ENCODE measurements at regions not wholly inside any gene's neighbourhood (a gene's known extent, or its start where the extent isn't known, plus 50 kb on each side); places are given as distances from the start of the nearest gene placed in this dataset.
A peak's percentile ranks its signal among the peaks of the same experiment; 100 is the strongest.

- H3K4me3 ChIP-seq: no peak overlapping the region
- H3K4me1 ChIP-seq (ENCODE audit: control insufficient read depth in 5 of 5, insufficient read depth in 5 of 5, low read length in 5 of 5): peaks cover 0 to 6% (median 0%) of the 10 kb centered on the region in 5 donors
- no peak overlapping the region for H3K9ac ChIP-seq (ENCODE audit: insufficient read depth in 1 of 2, low read length in 2 of 2)
- peaks cover 0 to 3% (median 0%) of the 10 kb centered on the region in 4 donors for H3K9me3 ChIP-seq (ENCODE audit: control insufficient read depth in 4 of 4, insufficient read depth in 3 of 4, low read length in 3 of 4)
- H3K36me3 ChIP-seq (ENCODE audit: control insufficient read depth in 4 of 4, insufficient read depth in 4 of 4, low read length in 4 of 4): no peaks in the 10 kb centered on the region
- no peak for DNase-seq
- no peak for ATAC-seq (ENCODE audit: insufficient read depth, low FRiP score)
- H3K27me3 ChIP-seq (ENCODE audit: control insufficient read depth in 3 of 3, insufficient read depth in 3 of 3, low read length in 2 of 3): peaks cover 0 to 17% (median 4%) of the 10 kb centered on the region in 3 donors
- WGBS, 2 donors: 72 to 73% methylated on average over 5 of the region's 5 CpGs
- H3K27ac ChIP-seq (ENCODE audit: low read depth in 1 of 2, low read length in 1 of 2): no peak overlapping the region
- TF ChIP-seq CTCF (IDR thresholded peaks at IDR 0.05; ENCODE audit: control extremely low read depth, extremely low read depth): no peak
Measured at GRCh38 chr5:174315471-174315870, 270.0 kb downstream of the NSG2 start.

GRCh38 chr5:174315871-174316270 is 270.4 kb downstream of the NSG2 start:
- no peaks in the 10 kb centered on the region for H3K36me3 ChIP-seq (ENCODE audit: control insufficient read depth in 4 of 4, insufficient read depth in 4 of 4, low read length in 4 of 4)
- 89 to 91% methylated on average over 17 of the region's 17 CpGs for WGBS, 2 donors
- no peak overlapping the region for H3K9ac ChIP-seq (ENCODE audit: insufficient read depth in 1 of 2, low read length in 2 of 2)
- ATAC-seq (ENCODE audit: insufficient read depth, low FRiP score) (no peak), DNase-seq (peak in 1 of 3 donors; percentile 12)
- H3K27me3 ChIP-seq (ENCODE audit: control insufficient read depth in 3 of 3, insufficient read depth in 3 of 3, low read length in 2 of 3): peaks cover 0 to 17% (median 4%) of the 10 kb centered on the region in 3 donors
- TF ChIP-seq CTCF (IDR thresholded peaks at IDR 0.05; ENCODE audit: control extremely low read depth, extremely low read depth): no peak
- no peak overlapping the region for H3K27ac ChIP-seq (ENCODE audit: low read depth in 1 of 2, low read length in 1 of 2)
- H3K4me3 ChIP-seq: no peak overlapping the region
- peaks cover 0 to 6% (median 0%) of the 10 kb centered on the region in 5 donors for H3K4me1 ChIP-seq (ENCODE audit: control insufficient read depth in 5 of 5, insufficient read depth in 5 of 5, low read length in 5 of 5)
- peaks cover 0 to 3% (median 0%) of the 10 kb centered on the region in 4 donors for H3K9me3 ChIP-seq (ENCODE audit: control insufficient read depth in 4 of 4, insufficient read depth in 3 of 4, low read length in 3 of 4)

- no peak overlapping the region for H3K4me3 ChIP-seq
- ATAC-seq (ENCODE audit: insufficient read depth, low FRiP score) (no peak), DNase-seq (no peak)
- H3K9ac ChIP-seq (ENCODE audit: insufficient read depth in 1 of 2, low read length in 2 of 2): no peak overlapping the region
- 87 to 90% methylated on average over 6 of the region's 6 CpGs for WGBS, 2 donors
- no peak for TF ChIP-seq CTCF (IDR thresholded peaks at IDR 0.05; ENCODE audit: control extremely low read depth, extremely low read depth)
- H3K9me3 ChIP-seq (ENCODE audit: control insufficient read depth in 4 of 4, insufficient read depth in 3 of 4, low read length in 3 of 4): peaks cover 0 to 3% (median 0%) of the 10 kb centered on the region in 4 donors
- no peak overlapping the region for H3K27ac ChIP-seq (ENCODE audit: low read depth in 1 of 2, low read length in 1 of 2)
- no peaks in the 10 kb centered on the region for H3K36me3 ChIP-seq (ENCODE audit: control insufficient read depth in 4 of 4, insufficient read depth in 4 of 4, low read length in 4 of 4)
- H3K4me1 ChIP-seq (ENCODE audit: control insufficient read depth in 5 of 5, insufficient read depth in 5 of 5, low read length in 5 of 5): peaks cover 0 to 6% (median 0%) of the 10 kb centered on the region in 5 donors
- peaks cover 0 to 17% (median 4%) of the 10 kb centered on the region in 3 donors for H3K27me3 ChIP-seq (ENCODE audit: control insufficient read depth in 3 of 3, insufficient read depth in 3 of 3, low read length in 2 of 3)
Measured at GRCh38 chr5:174316326-174316725, 270.8 kb downstream of the NSG2 start.
